Transverse colon (tissue), 4 donors: ENCODE measurements at regions not wholly inside any gene's neighbourhood (a gene's known extent, or its start where the extent isn't known, plus 50 kb on each side); places are given as distances from the start of the nearest gene placed in this dataset.

Experiments
- DNase-seq: peaks from one replicate; pipeline ENCODE4 v3.0.0-alpha.2; 2019
- H3K27ac ChIP-seq, 4 donors: fragments of 200-600 bp; sonication (generic); 2 replicates each; pipeline ENCODE4 v1.5.1; 2016 to 2018; ENCODE audit warnings: inconsistent platforms in 4 of 4
- H3K27me3 ChIP-seq: fragments of 200-600 bp; sonication (generic); 2 replicates; pipeline ENCODE4 v1.5.1; 2017; ENCODE audit warnings: inconsistent platforms
- H3K36me3 ChIP-seq, 4 donors: fragments of 200-600 bp; sonication (generic); 2 replicates each; pipeline ENCODE4 v1.5.1; 2017 to 2019; ENCODE audit warnings: inconsistent platforms in 4 of 4
- H3K4me1 ChIP-seq, 4 donors: fragments of 200-600 bp; sonication (generic); 2 replicates each; pipeline ENCODE4 v1.5.1; 2017 to 2020; ENCODE audit warnings: inconsistent platforms in 4 of 4
- H3K4me3 ChIP-seq, 4 donors: fragments of 200-600 bp; sonication (generic); 1 replicate in 1 of 4; 2 replicates in 3 of 4; pipeline versions ENCODE4 v1.5.1 to v1.6.1; 2017 to 2019; ENCODE audit warnings: inconsistent platforms in 4 of 4
- H3K9me3 ChIP-seq, 2 donors: fragments of 200-600 bp; sonication (generic); 2 replicates each; pipeline ENCODE4 v1.5.1; 2017 to 2019; ENCODE audit warnings: inconsistent platforms in 2 of 2
- EP300 ChIP-seq: sonication (generic); formaldehyde crosslinking; IDR thresholded peaks from one replicate; pipeline ENCODE4 v1.6.1; 2017; ENCODE audit warnings: antibody characterized with exemption, low read depth
- POLR2A ChIP-seq: fragments of 450-650 bp; IDR thresholded peaks from one replicate; pipeline ENCODE4 v1.6.1; 2016; ENCODE audit warnings: antibody characterized with exemption, mild to moderate bottlenecking, moderate library complexity
- POLR2AphosphoS5 ChIP-seq, 3 donors: sonication (generic); formaldehyde crosslinking; IDR thresholded peaks; one replicate each; pipeline ENCODE4 v1.6.1; 2016; ENCODE audit warnings: antibody characterized with exemption in 3 of 3
- WGBS, 2 donors: methylation state at CpG; one replicate each; pipeline ENCODE4 v1.1.5; 2018; ENCODE audit warnings: low coverage in 1 of 2; 5-methylcytosine and 5-hydroxymethylcytosine counted together
- in situ Hi-C, 4 donors: fragments of 200-750 bp; cut with MboI; loops; one replicate each; pipeline versions ENCODE4 v1.15.0 to v1.15.1; 2017; ENCODE audit warnings: low sequenced_read_pairs in 3 of 4, low pct_ligation_motif_present in 1 of 4, low pct_unique_long_range_greater_than_20kb in 1 of 4
- intact Hi-C: fragments of 100-400 bp; cut with DNase I; formaldehyde crosslinking; loops from one replicate; pipeline ENCODE4 v1.15.1; 2023; ENCODE audit warnings: low total_unique reads
- TF ChIP-seq, protein P1 (sequence below), 5 experiments: fragments of 200-600 bp in 3 of 5; fragments of 450-650 bp in 2 of 5; sonication (generic) in 3 of 5; IDR thresholded peaks; 1 replicate in 2 of 5; 2 replicates in 3 of 5; pipeline ENCODE4 v1.5.1; 2016 to 2017; ENCODE audit warnings: antibody characterized with exemption in 5 of 5, inconsistent platforms in 3 of 5, mild to moderate bottlenecking in 2 of 5, moderate library complexity in 1 of 5

DNA sequence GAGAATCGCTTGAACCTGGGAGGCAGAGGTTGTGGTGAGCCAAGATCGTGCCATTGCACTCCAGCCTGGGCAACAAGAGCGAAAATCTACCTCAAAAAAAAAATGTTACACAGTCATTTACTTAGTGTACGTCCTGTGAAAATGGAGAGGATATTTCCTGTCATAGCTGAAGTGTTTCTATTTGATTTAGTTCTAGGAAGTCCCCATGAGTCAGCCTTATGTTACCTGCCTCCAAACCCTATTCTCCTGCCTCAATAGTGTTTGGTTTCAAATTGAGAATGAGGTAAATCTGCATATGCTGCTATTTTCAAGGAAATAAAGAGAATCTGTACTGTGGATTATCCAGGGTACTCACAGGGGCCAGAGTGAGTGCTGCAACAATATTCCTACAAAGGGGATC, 1284.5 kb upstream of the AUTS2 start:
- Histone ChIP-seq H3K36me3 (no peaks in the 10 kb centered on the region), H3K4me1 (no peaks in the 10 kb centered on the region), H3K9me3 (peaks cover 0 to 3% of the 10 kb centered on the region in 2 donors), H3K27me3 (no peaks in the 10 kb centered on the region), H3K27ac (no peak overlapping the region), H3K4me3 (no peak overlapping the region)
- TF ChIP-seq POLR2A (no peak), POLR2AphosphoS5 (IDR thresholded peaks at IDR 0.05) (no peak), EP300 (no peak)
- TF ChIP-seq, protein P1, sequence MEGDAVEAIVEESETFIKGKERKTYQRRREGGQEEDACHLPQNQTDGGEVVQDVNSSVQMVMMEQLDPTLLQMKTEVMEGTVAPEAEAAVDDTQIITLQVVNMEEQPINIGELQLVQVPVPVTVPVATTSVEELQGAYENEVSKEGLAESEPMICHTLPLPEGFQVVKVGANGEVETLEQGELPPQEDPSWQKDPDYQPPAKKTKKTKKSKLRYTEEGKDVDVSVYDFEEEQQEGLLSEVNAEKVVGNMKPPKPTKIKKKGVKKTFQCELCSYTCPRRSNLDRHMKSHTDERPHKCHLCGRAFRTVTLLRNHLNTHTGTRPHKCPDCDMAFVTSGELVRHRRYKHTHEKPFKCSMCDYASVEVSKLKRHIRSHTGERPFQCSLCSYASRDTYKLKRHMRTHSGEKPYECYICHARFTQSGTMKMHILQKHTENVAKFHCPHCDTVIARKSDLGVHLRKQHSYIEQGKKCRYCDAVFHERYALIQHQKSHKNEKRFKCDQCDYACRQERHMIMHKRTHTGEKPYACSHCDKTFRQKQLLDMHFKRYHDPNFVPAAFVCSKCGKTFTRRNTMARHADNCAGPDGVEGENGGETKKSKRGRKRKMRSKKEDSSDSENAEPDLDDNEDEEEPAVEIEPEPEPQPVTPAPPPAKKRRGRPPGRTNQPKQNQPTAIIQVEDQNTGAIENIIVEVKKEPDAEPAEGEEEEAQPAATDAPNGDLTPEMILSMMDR (IDR thresholded peaks at IDR 0.05) = no peak
- 65 to 79% methylated on average over 4 of the region's 4 CpGs for WGBS, 2 donors
- DNase-seq = no peak
- intact Hi-C loops (no loop called here), in situ Hi-C loops (no loop called here)

DNA sequence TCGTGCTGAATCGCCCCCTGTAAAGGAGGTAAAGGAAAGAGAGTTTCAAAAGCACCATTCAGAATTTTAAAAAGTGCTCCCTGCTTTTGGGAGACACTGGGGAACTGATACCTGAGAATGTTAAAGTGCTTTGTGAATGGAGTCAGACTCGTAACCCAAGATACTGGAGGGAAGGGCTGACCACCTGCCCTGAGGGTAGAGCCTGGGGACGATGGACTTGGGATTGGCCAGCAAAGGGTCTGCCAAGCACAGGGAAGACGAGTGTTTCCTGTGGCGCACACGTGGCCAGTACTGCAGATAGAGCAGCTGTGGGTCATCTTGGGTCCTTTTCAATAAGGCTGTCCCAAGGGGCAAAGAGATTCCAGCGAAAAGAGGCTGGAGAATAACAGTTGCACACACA, 1284.1 kb upstream of the AUTS2 start:
- H3K4me3 ChIP-seq = no peak overlapping the region
- no peak for DNase-seq
- intact Hi-C loops (no loop called here), in situ Hi-C loops (no loop called here)
- TF ChIP-seq EP300 (no peak), POLR2AphosphoS5 (IDR thresholded peaks at IDR 0.05) (no peak), POLR2A (no peak)
- TF ChIP-seq, protein P1 (IDR thresholded peaks at IDR 0.05) = no peak
- no peak overlapping the region for H3K27ac ChIP-seq
- 69 to 83% methylated on average over 3 to 8 of the region's 8 CpGs for WGBS, 2 donors
- H3K27me3 ChIP-seq = no peaks in the 10 kb centered on the region
- peaks cover 0 to 3% of the 10 kb centered on the region in 2 donors for H3K9me3 ChIP-seq
- H3K4me1 ChIP-seq = no peaks in the 10 kb centered on the region
- H3K36me3 ChIP-seq = no peaks in the 10 kb centered on the region

DNA sequence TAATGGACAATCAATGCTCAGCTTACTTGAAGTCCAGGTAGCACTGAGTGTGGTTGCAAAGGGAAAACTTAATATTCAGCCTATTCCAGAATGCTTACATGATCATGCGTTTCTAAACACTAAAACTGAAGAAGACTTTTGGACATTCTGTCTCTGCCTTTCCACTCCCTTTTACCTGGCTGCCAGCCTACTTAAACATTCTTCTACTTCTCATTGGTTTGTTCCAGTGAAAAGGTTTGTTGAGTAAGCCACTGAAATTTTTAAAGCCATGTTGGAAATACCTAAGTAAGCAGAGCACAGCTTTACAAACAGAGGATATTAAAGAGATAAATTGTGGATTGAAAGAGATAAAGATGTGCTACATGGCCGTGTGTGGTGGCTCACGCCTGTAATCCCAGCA, 1280.8 kb upstream of the AUTS2 start:
- in situ Hi-C loops = no loop called here
- whole genome bisulfite sequencing, 2 donors = 86 to 100% methylated on average over 1 to 3 of the region's 3 CpGs

DNA sequence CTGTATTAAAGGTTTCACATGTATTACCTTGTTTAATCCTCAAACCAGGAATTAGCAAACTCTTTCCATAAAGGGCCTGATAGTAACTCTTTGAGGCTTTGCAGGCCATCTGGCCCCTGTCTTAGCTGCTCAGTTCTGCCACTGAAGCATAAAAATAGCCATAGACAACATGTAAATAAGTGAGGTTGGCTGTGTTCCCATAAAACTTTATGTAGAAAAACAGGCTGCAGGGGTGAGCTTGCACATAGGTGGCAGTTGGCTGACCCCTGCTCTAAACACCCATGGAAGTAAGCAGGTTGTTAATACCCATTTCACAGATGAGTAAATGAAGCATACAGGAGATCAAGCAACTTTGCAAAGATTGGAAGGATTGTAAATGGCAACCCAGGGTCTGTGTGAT, 1279.2 kb upstream of the AUTS2 start:
- Histone ChIP-seq H3K27ac (no peak overlapping the region), H3K4me3 (no peak overlapping the region), H3K4me1 (peaks cover 0 to 4% (median 2%) of the 10 kb centered on the region in 4 donors), H3K36me3 (no peaks in the 10 kb centered on the region), H3K27me3 (no peaks in the 10 kb centered on the region), H3K9me3 (no peaks in the 10 kb centered on the region)
- in situ Hi-C loops = no loop called here
- no peak for TF ChIP-seq POLR2A
- no peak for TF ChIP-seq POLR2AphosphoS5 (IDR thresholded peaks at IDR 0.05)
- TF ChIP-seq, protein P1 (IDR thresholded peaks at IDR 0.05) = no peak
- no peak for TF ChIP-seq EP300
- no peak for DNase-seq
- intact Hi-C loops = no loop called here

More for the DNA sequence above, 1280.8 kb upstream of the AUTS2 start:
- Histone ChIP-seq H3K9me3 (no peaks in the 10 kb centered on the region), H3K4me3 (no peak overlapping the region), H3K4me1 (peaks cover 0 to 4% (median 2%) of the 10 kb centered on the region in 4 donors), H3K36me3 (no peaks in the 10 kb centered on the region), H3K27me3 (no peaks in the 10 kb centered on the region), H3K27ac (no peak overlapping the region)
- intact Hi-C loops = no loop called here
- no peak for DNase-seq
- TF ChIP-seq, protein P1 (IDR thresholded peaks at IDR 0.05) = no peak
- TF ChIP-seq POLR2AphosphoS5 (IDR thresholded peaks at IDR 0.05) (no peak), EP300 (no peak), POLR2A (no peak)
